Epithelial cell of esophagus (primary cell): ENCODE measurements at regions not wholly inside any gene's neighbourhood (a gene's known extent, or its start where the extent isn't known, plus 50 kb on each side); places are given as distances from the start of the nearest gene placed in this dataset.

ENCODE experiments used
- DNase-seq: peaks from one replicate; pipeline ENCODE4 v3.0.0; 2010; ENCODE audit warnings: low read depth
- H3K4me3 ChIP-seq: 2 replicates; pipeline ENCODE4 v1.5.1; 2011; ENCODE audit warnings: mild to moderate bottlenecking, low read length, control low read depth
- TF ChIP-seq, protein P1 (sequence below): IDR thresholded peaks from 2 replicates; pipeline ENCODE4 v1.5.1; 2011; ENCODE audit warnings: low read depth, mild to moderate bottlenecking, low read length, control low read depth, inconsistent platforms; ENCODE audit not compliant: insufficient read depth; ENCODE audit errors: missing control alignments

DNA sequence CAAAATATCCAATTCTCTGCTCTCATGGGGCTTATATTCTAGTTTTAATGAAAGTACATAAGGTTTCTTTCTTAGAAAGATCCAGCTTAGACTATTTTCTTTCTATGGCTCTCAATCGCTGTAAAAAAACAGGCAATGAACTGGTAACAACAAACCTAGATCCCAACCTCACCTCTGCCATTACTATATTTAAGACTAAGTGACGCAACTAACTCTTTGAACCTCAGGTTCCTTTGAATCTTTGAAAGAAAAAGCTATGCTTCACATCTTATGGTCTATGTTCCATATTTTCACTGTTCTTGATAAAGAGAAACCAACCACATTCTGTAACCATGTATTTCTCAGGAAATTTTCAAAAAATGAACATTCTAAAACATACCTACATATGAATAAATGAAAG, 88.5 kb downstream of the ELAPOR2 start:
- TF ChIP-seq, protein P1, sequence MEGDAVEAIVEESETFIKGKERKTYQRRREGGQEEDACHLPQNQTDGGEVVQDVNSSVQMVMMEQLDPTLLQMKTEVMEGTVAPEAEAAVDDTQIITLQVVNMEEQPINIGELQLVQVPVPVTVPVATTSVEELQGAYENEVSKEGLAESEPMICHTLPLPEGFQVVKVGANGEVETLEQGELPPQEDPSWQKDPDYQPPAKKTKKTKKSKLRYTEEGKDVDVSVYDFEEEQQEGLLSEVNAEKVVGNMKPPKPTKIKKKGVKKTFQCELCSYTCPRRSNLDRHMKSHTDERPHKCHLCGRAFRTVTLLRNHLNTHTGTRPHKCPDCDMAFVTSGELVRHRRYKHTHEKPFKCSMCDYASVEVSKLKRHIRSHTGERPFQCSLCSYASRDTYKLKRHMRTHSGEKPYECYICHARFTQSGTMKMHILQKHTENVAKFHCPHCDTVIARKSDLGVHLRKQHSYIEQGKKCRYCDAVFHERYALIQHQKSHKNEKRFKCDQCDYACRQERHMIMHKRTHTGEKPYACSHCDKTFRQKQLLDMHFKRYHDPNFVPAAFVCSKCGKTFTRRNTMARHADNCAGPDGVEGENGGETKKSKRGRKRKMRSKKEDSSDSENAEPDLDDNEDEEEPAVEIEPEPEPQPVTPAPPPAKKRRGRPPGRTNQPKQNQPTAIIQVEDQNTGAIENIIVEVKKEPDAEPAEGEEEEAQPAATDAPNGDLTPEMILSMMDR = no peak
- DNase-seq = no peak
- H3K4me3 ChIP-seq = no peak overlapping the region

DNA sequence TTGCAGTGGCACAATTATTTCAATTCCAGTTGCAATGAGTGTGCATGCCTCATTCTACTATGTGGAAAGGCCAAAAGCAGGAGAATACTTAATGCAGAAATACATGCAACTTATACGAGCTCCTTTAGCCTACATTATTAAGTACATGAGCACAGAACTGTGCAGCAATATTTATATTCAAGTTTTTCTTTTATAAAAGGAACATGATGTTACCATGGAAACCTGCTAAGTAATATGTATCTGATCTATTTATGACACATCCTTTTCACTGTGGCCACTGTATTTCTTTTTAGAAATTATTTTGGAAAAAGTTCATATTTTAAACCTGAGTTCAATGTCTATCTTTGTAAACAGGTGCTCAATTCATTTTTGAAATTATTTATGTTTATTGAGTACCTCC, 88.9 kb downstream of the ELAPOR2 start:
- TF ChIP-seq, protein P1 = no peak
- H3K4me3 ChIP-seq = no peak overlapping the region
- DNase-seq = no peak

DNA sequence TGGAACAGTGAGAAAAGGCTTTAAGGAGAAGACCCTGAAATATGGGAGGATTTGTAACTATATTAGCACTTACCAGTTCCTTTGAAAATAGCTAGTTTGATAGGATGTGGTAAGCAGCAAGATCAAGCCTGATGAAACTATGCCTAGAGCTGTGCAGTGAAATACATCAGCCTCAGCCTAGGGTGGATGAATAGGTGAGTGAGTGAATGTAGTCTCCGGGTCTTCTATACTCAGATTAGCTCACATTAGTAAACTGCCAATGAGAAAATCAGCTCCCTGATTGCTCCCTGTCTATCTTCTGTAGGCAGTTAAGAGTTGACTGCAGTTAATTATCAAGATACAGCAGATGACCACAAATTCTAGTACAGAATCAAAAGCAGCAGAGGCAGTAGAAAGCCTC, 89.6 kb downstream of the ELAPOR2 start:
- TF ChIP-seq, protein P1 = no peak

DNA sequence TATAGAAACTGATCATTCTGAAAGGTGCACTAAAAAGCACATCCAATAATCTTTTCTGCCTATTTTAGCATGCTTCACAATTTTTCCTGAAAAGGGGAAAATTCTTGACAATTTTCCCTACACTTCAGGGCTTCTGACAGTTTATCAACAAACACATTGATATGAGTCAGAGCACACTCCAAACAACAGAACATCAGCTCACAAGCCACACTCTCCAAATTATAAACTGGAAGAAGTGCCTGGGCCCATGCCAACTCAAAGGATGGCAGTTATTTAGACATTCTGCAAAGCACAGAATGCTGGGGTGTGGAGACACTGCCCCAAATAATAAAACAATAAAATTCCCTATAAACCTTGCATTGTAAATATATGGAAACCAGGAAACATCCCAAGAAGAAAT, 90.8 kb downstream of the ELAPOR2 start:
- H3K4me3 ChIP-seq = no peak overlapping the region
- TF ChIP-seq, protein P1 = no peak
- no peak for DNase-seq

More for the DNA sequence above, 89.6 kb downstream of the ELAPOR2 start:
- no peak for DNase-seq
- H3K4me3 ChIP-seq = no peak overlapping the region

DNA sequence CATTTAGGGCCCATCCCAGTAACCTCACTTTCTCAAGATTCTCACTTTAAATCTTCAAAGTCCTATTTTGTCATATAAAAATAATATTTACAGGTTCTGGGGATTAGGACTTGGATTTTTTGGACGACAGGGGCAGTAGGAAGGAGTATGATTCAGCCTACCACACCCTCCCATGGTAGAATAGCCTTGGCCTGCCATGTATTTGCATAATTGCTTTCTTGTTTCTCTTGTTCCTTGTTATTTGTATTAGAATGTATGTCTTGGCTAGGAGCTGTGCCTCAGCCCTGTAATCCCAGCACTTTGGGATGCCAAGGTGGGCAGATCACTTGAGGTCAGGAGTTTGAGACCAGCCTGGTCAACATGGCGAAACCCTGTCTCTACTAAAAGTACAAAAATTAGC, 92.5 kb downstream of the ELAPOR2 start:
- peak; percentile 1 for DNase-seq
- no peak overlapping the region for H3K4me3 ChIP-seq
- TF ChIP-seq, protein P1 = no peak

DNA sequence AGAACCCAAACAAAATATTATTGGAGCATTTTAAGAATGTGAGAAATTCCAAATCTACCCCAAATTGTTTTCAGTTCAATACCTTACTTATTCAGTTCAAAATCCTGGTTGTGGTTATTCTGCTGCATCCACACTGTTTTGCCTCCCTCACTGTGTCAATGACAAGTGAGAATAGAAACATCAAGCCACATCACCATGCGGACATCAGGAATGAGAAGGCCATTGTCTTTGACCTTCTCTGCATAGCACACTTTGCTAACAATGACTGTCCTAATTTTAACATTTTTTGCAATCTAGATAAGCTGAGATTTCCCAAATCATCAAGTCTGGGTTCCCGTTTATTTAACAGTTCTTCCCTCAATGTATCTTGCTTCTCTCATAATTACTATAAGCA, 93.7 kb downstream of the ELAPOR2 start:
- TF ChIP-seq, protein P1 = no peak
- no peak overlapping the region for H3K4me3 ChIP-seq
- no peak for DNase-seq

DNA sequence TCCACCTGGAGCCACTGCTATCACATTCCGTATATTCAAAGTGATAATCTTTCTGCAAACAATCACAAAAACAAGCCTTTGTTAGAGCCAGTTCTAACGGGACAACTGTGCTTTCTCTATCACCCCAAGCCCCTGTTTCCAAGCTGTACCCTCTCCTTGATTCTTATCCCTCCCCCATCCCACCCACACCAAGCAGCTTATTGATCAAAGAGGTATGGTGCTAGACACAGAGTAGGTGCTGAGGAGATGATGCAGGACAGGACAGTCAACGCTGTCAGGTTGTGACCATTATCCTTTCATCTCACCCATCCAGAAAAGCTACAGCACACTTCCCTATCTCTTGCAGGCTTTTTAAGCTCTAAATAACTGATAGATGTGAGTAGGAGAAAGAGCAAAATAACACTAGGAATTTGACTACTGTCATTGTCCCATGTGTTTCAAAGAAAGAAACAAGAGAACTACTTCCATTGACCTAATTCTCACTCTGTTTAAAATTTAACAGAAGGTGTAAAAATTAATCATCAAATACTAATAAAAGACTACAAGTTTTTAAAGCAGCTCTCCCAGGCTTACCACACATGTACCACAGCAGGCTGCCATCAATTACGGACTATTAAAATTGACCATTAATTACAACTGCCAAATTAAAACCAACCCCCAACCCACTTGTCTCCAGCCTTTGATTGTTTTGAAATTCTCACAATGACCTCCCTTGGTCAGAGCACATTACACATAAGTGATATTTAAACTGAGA, 94.3 kb downstream of the ELAPOR2 start:
- no peak for DNase-seq
- H3K4me3 ChIP-seq = no peak overlapping the region
- TF ChIP-seq, protein P1 = no peak
